Adrenal gland (tissue), 5 donors: ENCODE measurements at regions not wholly inside any gene's neighbourhood (a gene's known extent, or its start where the extent isn't known, plus 50 kb on each side); places are given as distances from the start of the nearest gene placed in this dataset.

Experiments used
- POLR2A ChIP-seq, 2 donors: fragments of 450-650 bp; IDR thresholded peaks; one replicate each; pipeline ENCODE4 v1.6.1; 2017; ENCODE audit warnings: antibody characterized with exemption in 2 of 2, mild to moderate bottlenecking in 2 of 2, moderate library complexity in 1 of 2
- TF ChIP-seq, protein P1 (sequence below), 6 experiments: fragments of 450-650 bp in 4 of 6; fragments of 200-600 bp in 2 of 6; sonication (generic) in 1 of 6; IDR thresholded peaks; 1 replicate in 5 of 6; 2 replicates in 1 of 6; pipeline versions ENCODE4 v1.5.1 to v1.8.0; 2016 to 2021; ENCODE audit warnings: antibody characterized with exemption in 6 of 6, mild to moderate bottlenecking in 2 of 6, moderate library complexity in 1 of 6
- donor health status: DM: no; HTN: no; CAD: no.

DNA sequence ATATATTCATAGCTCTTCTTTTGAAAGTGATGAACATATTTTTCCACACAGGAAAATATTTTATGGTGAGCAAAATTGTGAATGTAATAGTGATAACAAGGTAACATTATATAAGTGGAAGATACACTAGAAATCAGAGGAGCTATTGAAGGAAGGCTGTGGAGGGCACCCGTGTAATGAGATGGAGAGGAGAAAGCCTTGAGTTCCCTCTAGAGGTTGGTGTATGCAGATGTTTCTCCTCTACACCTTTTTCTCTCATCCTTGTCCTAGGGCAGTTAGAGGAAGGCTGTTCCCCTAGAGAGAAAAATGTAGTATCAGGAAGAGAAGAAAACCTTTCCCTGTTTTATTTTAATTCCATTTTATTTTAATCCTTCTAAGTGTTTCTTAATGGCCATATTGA lies 54.6 kb upstream of the NRG3 start:
- TF ChIP-seq, protein P1, sequence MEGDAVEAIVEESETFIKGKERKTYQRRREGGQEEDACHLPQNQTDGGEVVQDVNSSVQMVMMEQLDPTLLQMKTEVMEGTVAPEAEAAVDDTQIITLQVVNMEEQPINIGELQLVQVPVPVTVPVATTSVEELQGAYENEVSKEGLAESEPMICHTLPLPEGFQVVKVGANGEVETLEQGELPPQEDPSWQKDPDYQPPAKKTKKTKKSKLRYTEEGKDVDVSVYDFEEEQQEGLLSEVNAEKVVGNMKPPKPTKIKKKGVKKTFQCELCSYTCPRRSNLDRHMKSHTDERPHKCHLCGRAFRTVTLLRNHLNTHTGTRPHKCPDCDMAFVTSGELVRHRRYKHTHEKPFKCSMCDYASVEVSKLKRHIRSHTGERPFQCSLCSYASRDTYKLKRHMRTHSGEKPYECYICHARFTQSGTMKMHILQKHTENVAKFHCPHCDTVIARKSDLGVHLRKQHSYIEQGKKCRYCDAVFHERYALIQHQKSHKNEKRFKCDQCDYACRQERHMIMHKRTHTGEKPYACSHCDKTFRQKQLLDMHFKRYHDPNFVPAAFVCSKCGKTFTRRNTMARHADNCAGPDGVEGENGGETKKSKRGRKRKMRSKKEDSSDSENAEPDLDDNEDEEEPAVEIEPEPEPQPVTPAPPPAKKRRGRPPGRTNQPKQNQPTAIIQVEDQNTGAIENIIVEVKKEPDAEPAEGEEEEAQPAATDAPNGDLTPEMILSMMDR (IDR thresholded peaks at IDR 0.05), result no peak
- TF ChIP-seq POLR2A (IDR thresholded peaks at IDR 0.05), result no peak
